Upper lobe of right lung (tissue), 1 donor: ENCODE measurements at regions not wholly inside any gene's neighbourhood (a gene's known extent, or its start where the extent isn't known, plus 50 kb on each side); places are given as distances from the start of the nearest gene placed in this dataset.
"Not testable (repeated sequence)": the region's sequence is repeated elsewhere in the genome, so short reads cannot be mapped to it uniquely, and the experiment has no call there.

ENCODE experiments used
- ATAC-seq: fragments of 200-7000 bp; cut with Tn5 transposase; one replicate; pipeline ENCODE4 v1.9.1; 2020; ENCODE audit warnings: mild to moderate bottlenecking, moderate library complexity
- DNase-seq: peaks from one replicate; pipeline ENCODE4 v3.0.0-alpha.2; 2020
- H3K27ac ChIP-seq: fragments of 200-600 bp; one replicate; pipeline ENCODE4 v1.8.0; 2022
- H3K27me3 ChIP-seq: fragments of 200-600 bp; one replicate; pipeline ENCODE4 v1.8.0; 2022; ENCODE audit warnings: mild to moderate bottlenecking
- H3K36me3 ChIP-seq: fragments of 200-600 bp; one replicate; pipeline ENCODE4 v1.8.0; 2022
- H3K4me1 ChIP-seq: fragments of 200-600 bp; one replicate; pipeline ENCODE4 v1.8.0; 2022
- H3K4me3 ChIP-seq: fragments of 200-600 bp; one replicate; pipeline ENCODE4 v1.8.0; 2022; ENCODE audit warnings: mild to moderate bottlenecking
- H3K9me3 ChIP-seq: fragments of 200-600 bp; one replicate; pipeline ENCODE4 v1.8.0; 2022
- CTCF ChIP-seq: fragments of 200-600 bp; IDR thresholded peaks from one replicate; pipeline ENCODE4 v1.8.0; 2022; ENCODE audit warnings: antibody characterized with exemption
- intact Hi-C: fragments of 100-400 bp; cut with DNase I; formaldehyde crosslinking; loops from one replicate; pipeline ENCODE4 v1.11.0; 2022
- donor health status: DM: no; HTN: yes; CAD: no; lungs with severe emphysema.

DNA sequence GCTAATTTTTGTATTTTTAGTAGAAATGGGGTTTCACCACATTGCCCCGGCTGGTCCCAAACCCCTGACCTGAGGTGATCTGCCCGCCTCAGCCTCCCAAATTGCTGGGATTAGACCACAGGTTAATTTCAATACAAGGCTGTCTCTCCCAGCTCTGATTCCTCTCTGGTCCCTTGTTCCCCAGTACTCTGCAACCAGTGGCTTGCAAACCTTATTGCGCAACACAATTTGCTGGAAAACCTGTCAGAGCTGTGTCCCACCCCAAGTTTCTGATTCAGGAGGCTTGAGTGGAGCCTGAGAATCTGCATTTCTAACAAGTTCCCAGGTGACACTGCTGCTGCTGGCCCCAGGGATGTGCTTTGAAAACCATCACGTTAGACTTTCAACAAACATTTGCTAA lies 96.2 kb upstream of the SRSF6 start:
- Histone ChIP-seq H3K27ac (no peak overlapping the region), H3K36me3 (no peaks in the 10 kb centered on the region), H3K27me3 (no peaks in the 10 kb centered on the region), H3K4me3 (no peak overlapping the region), H3K9me3 (no peaks in the 10 kb centered on the region), H3K4me1 (no peaks in the 10 kb centered on the region)
- TF ChIP-seq CTCF = no peak
- DNase-seq (no peak), ATAC-seq (no peak)
- intact Hi-C loops = no loop called here

DNA sequence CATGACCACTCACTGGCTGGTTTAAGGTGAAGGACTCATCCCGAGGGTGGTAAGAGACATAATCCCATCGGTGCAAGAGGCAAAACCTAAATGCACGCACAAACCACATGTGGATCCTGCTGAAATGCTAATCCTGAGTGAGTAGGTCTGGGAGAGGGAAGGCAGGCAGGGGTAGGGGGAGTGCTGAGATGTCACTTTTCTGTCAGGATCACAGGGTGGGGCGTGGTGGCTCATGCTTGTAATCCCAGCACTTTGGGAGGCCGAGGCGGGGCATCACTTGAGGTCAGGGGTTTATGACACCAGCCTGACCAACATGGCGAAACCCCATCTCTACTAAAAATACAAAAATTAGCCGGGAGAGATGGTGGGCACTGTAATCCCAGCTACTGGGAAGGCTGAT lies 97.7 kb upstream of the SRSF6 start:
- intact Hi-C loops = no loop called here
- no peaks in the 10 kb centered on the region for H3K27me3 ChIP-seq
- H3K4me1 ChIP-seq = no peaks in the 10 kb centered on the region
- no peak overlapping the region for H3K4me3 ChIP-seq
- H3K9me3 ChIP-seq = no peaks in the 10 kb centered on the region
- no peak overlapping the region for H3K27ac ChIP-seq
- DNase-seq = no peak
- no peak for TF ChIP-seq CTCF
- H3K36me3 ChIP-seq = no peaks in the 10 kb centered on the region
- ATAC-seq = no peak

DNA sequence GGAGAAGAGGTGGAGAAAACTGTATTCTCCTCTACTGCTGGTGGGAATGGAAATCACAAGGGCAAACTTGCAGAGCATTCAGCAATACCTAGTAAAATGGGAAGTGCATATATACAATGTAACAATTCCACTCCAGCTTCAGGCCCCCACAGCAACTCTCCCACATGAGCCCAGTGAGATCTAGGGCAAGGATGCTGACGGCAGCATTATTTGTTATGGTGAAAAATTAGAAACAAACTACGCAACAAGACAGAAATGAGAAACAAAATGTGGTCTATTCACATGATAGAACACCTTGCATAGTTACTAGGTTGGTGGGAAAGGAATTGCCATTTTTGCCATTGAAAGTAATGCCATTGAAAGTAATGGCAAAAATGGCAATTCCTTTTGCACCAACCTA lies 98.9 kb upstream of the SRSF6 start:
- ATAC-seq = no peak
- no peak for DNase-seq
- no peak overlapping the region for H3K4me3 ChIP-seq
- H3K4me1 ChIP-seq = no peaks in the 10 kb centered on the region
- TF ChIP-seq CTCF = no peak
- H3K9me3 ChIP-seq = no peaks in the 10 kb centered on the region
- no peak overlapping the region for H3K27ac ChIP-seq
- no peaks in the 10 kb centered on the region for H3K36me3 ChIP-seq
- intact Hi-C loops = no loop called here
- no peaks in the 10 kb centered on the region for H3K27me3 ChIP-seq

DNA sequence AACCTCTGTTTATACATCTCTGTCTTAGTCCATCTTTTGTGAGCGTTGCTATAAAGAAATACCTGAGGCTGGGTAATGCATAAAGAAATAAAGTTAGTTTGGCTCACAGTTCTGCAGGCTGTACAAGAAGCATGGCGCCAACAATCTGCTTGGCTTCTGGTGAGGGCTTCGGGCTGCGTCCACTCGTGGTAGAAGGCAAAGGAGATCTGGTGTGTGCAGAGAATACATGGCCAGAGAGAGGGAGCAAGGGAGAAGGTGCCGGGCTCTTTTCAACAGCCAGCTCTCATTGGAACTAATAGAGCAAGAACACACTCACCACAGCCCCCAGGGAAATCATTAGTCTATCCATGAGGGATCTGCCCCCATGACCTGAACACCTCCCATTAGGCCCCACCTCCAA lies 100.3 kb upstream of the SRSF6 start:
- intact Hi-C loops = no loop called here
- no peaks in the 10 kb centered on the region for H3K4me1 ChIP-seq
- no peak for DNase-seq
- no peaks in the 10 kb centered on the region for H3K9me3 ChIP-seq
- H3K27me3 ChIP-seq = no peaks in the 10 kb centered on the region
- no peaks in the 10 kb centered on the region for H3K36me3 ChIP-seq
- no peak overlapping the region for H3K4me3 ChIP-seq
- H3K27ac ChIP-seq = no peak overlapping the region
- no peak for ATAC-seq
- TF ChIP-seq CTCF = no peak

DNA sequence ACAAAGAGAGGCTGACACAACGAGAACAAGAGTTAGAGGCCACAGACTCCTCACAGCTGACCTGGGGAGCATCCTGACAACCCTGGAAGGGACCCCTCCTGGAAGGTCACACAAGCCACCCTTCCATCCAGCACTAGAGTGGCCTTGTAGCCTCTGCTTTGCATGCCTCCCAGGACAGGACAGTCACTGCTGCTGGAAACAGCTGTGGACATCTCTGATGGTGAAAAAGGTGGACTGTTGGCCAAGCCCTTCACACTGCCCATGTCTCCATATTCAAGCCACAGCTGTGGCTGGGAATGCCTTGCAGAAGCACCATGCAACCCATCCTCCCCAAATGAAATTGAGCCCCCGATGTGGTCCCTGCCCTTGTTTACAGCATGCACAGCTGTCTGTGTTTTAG lies 102.1 kb upstream of the SRSF6 start:
- H3K4me3 ChIP-seq = no peak overlapping the region
- H3K36me3 ChIP-seq = no peaks in the 10 kb centered on the region
- no peak for DNase-seq
- no peaks in the 10 kb centered on the region for H3K9me3 ChIP-seq
- intact Hi-C loops = no loop called here
- no peaks in the 10 kb centered on the region for H3K27me3 ChIP-seq
- no peak for TF ChIP-seq CTCF
- ATAC-seq = no peak
- no peaks in the 10 kb centered on the region for H3K4me1 ChIP-seq
- H3K27ac ChIP-seq = no peak overlapping the region

DNA sequence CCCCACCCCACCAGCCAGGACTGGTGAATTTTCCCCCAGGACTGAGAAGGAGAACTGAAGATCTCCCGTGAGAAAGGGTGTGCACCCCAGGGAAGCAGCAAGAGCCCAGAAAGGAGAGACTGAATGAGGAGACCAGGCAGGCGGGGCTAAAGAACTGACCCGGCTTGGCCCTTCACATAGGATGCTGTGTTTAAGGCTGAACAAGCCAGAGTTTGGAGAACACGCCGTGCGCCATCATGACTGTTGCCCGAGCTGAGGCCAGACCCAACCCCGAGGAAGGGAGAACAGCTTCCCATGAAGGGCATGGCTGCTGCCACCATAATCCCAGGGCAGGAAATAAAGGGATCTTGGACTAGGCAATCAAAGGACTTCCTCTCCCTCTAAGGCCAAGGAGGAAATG lies 104.7 kb upstream of the SRSF6 start:
- intact Hi-C loops = no loop called here
- no peak overlapping the region for H3K27ac ChIP-seq
- DNase-seq (no peak), ATAC-seq (no peak)
- no peaks in the 10 kb centered on the region for H3K27me3 ChIP-seq
- no peaks in the 10 kb centered on the region for H3K4me1 ChIP-seq
- TF ChIP-seq CTCF = no peak
- H3K4me3 ChIP-seq = no peak overlapping the region
- no peaks in the 10 kb centered on the region for H3K36me3 ChIP-seq
- no peaks in the 10 kb centered on the region for H3K9me3 ChIP-seq

GRCh38 chr20:43350694-43351093 lies 107.0 kb upstream of the SRSF6 start:
- H3K9me3 ChIP-seq, H3K27me3 ChIP-seq, ATAC-seq, DNase-seq, H3K4me1 ChIP-seq, H3K36me3 ChIP-seq, H3K27ac ChIP-seq, intact Hi-C loops, H3K4me3 ChIP-seq: not testable (repeated sequence)
